HCT116 (cell line): ENCODE measurements at regions not wholly inside any gene's neighbourhood (a gene's known extent, or its start where the extent isn't known, plus 50 kb on each side); places are given as distances from the start of the nearest gene placed in this dataset.

Experiments used
- ATAC-seq: fragments of 200-7000 bp; cut with Tn5 transposase; 2 replicates; pipeline ENCODE4 v1.9.1; 2020; ENCODE audit warnings: mild to moderate bottlenecking, moderate library complexity
- BruUV-seq: library from RNA; stranded (reverse); fragments of 400-500 nt; replicated peaks from 2 replicates; lab custom pipeline; 2021; lab: Mats Ljungman, UMichigan
- CTCF ChIA-PET: fragments of 300-600 bp; sonication (Branson Sonifier 250); formaldehyde crosslinking; loops from one replicate; lab custom pipeline; 2021; ENCODE audit warnings: antibody characterized with exemption; lab: Charles Lee
- POLR2A ChIA-PET: fragments of 300-600, 350-600 bp; sonication (Branson Sonifier 250); formaldehyde crosslinking; loops from one replicate; lab custom pipeline; 2021; ENCODE audit warnings: antibody characterized with exemption; lab: Charles Lee
- RAD21 ChIA-PET, 2 experiments: fragments of 300-600 bp; sonication (Branson Sonifier 250); formaldehyde crosslinking; loops; one replicate each; lab custom pipeline; 2023; ENCODE audit warnings: low total read pairs in 2 of 2; ENCODE audit not compliant: uncharacterized antibody in 2 of 2, unreplicated experiment in 2 of 2, low non-redundant PET in 1 of 2; lab: Charles Lee
- DNase-seq: peaks from one replicate; pipeline ENCODE4 v3.0.0-alpha.2; 2010; ENCODE audit warnings: low read depth, low spot score
- H2AFZ ChIP-seq: fragments of 200-600 bp; shearing (Covaris generic), sonication (generic); 2 replicates; pipeline ENCODE4 v1.6.1; 2017; ENCODE audit warnings: low read depth, mixed run types, mixed read lengths, antibody characterized with exemption, low read length; ENCODE audit not compliant: poor library complexity, severe bottlenecking
- H3K27ac ChIP-seq: 2 replicates; pipeline ENCODE4 v1.5.1; 2012; ENCODE audit warnings: low read depth, low read length
- H3K27me3 ChIP-seq: fragments of 200-600 bp; sonication (generic); 2 replicates; pipeline ENCODE4 v1.6.1; 2016; ENCODE audit warnings: mixed run types, low read length, mixed read lengths; ENCODE audit not compliant: insufficient read depth
- H3K36me3 ChIP-seq, 2 experiments: fragments of 200-500 bp in 1 of 2; fragments of 200-600 bp in 1 of 2; sonication (Bioruptor generic) in 1 of 2; sonication (generic) in 1 of 2; 2 replicates each; pipeline versions ENCODE4 v1.5.1 to v1.6.1; 2014 to 2016; ENCODE audit warnings: low read length in 2 of 2, inconsistent platforms in 1 of 2, mixed read lengths in 1 of 2, mixed run types in 1 of 2; ENCODE audit not compliant: insufficient read depth in 2 of 2, control insufficient read depth in 1 of 2
- H3K4me1 ChIP-seq, 2 experiments: fragments of 200-600 bp in 1 of 2; sonication (generic) in 1 of 2; 2 replicates each; pipeline versions ENCODE4 v1.5.1 to v1.6.1; 2012 to 2017; ENCODE audit warnings: low read length in 2 of 2, inconsistent platforms in 1 of 2, mild to moderate bottlenecking in 1 of 2, mixed read lengths in 1 of 2, mixed run types in 1 of 2, moderate library complexity in 1 of 2; ENCODE audit not compliant: insufficient read depth in 2 of 2, control insufficient read depth in 1 of 2
- H3K4me2 ChIP-seq: fragments of 200-600 bp; sonication (generic); 2 replicates; pipeline ENCODE4 v1.6.1; 2017; ENCODE audit warnings: mixed run types, low read length, mixed read lengths
- H3K4me3 ChIP-seq, 2 experiments: fragments of 200-600 bp in 1 of 2; sonication (generic) in 1 of 2; replicated peaks in 1 of 2; 2 replicates each; pipeline ENCODE4 v1.5.1; 2011 to 2016; ENCODE audit warnings: low read length in 2 of 2, control low read depth in 1 of 2, low read depth in 1 of 2, mild to moderate bottlenecking in 1 of 2, mixed read lengths in 1 of 2, mixed run types in 1 of 2
- H3K79me2 ChIP-seq: fragments of 200-600 bp; sonication (generic); 2 replicates; pipeline ENCODE4 v1.6.1; 2017; ENCODE audit warnings: mild to moderate bottlenecking, mixed run types, low read length, moderate library complexity, mixed read lengths; ENCODE audit not compliant: insufficient read depth
- H3K9ac ChIP-seq: fragments of 200-600 bp; sonication (generic); 2 replicates; pipeline ENCODE4 v1.6.1; 2016; ENCODE audit warnings: low read length, mixed read lengths
- H3K9me2 ChIP-seq: fragments of 200-600 bp; sonication (generic), shearing (Covaris generic); 2 replicates; pipeline ENCODE4 v1.6.1; 2017; ENCODE audit warnings: mixed run types, mild to moderate bottlenecking, moderate library complexity; ENCODE audit not compliant: insufficient read depth
- H3K9me3 ChIP-seq, 2 experiments: fragments of 200-500 bp in 1 of 2; fragments of 200-600 bp in 1 of 2; sonication (Bioruptor generic) in 1 of 2; sonication (generic) in 1 of 2; 2 replicates each; pipeline ENCODE4 v1.6.1; 2014 to 2017; ENCODE audit warnings: low read length in 2 of 2, mixed read lengths in 2 of 2, inconsistent platforms in 1 of 2, low read depth in 1 of 2, mild to moderate bottlenecking in 1 of 2, mixed run types in 1 of 2, moderate library complexity in 1 of 2; ENCODE audit not compliant: control insufficient read depth in 1 of 2, insufficient read depth in 1 of 2
- H4K20me1 ChIP-seq: fragments of 200-600 bp; sonication (generic), shearing (Covaris generic); 2 replicates; pipeline ENCODE4 v1.6.1; 2017; ENCODE audit warnings: mixed run types, mild to moderate bottlenecking, moderate library complexity; ENCODE audit not compliant: insufficient read depth
- CBX3 ChIP-seq: IDR thresholded peaks from 2 replicates; pipeline ENCODE4 v1.6.1; 2012; ENCODE audit warnings: low read depth
- CEBPB ChIP-seq: IDR thresholded peaks from 2 replicates; pipeline ENCODE4 v1.6.1; 2012; ENCODE audit warnings: low read depth
- CTCF ChIP-seq, 3 experiments: fragments of 200-600 bp in 1 of 3; sonication (generic) in 1 of 3; IDR thresholded peaks in 2 of 3; conservative IDR thresholded peaks in 1 of 3; 2 replicates each; pipeline ENCODE4 v1.5.1; 2012 to 2017; ENCODE audit warnings: low read depth in 2 of 3, low read length in 2 of 3, antibody characterized with exemption in 1 of 3, borderline replicate concordance in 1 of 3, control low read depth in 1 of 3, mild to moderate bottlenecking in 1 of 3, mixed read lengths in 1 of 3, mixed run types in 1 of 3, moderate library complexity in 1 of 3; ENCODE audit not compliant: insufficient read depth in 1 of 3
- EGR1 ChIP-seq: IDR thresholded peaks from 2 replicates; pipeline ENCODE4 v1.6.1; 2012; ENCODE audit warnings: low read depth
- ELF1 ChIP-seq: IDR thresholded peaks from 2 replicates; pipeline ENCODE4 v1.6.1; 2012; ENCODE audit warnings: low read depth, borderline replicate concordance
- EZH2 ChIP-seq: fragments of 200-600 bp; sonication (generic); IDR thresholded peaks from 2 replicates; pipeline ENCODE4 v1.6.1; 2017; ENCODE audit warnings: antibody characterized with exemption, mixed run types
- FOSL1 ChIP-seq: IDR thresholded peaks from 2 replicates; pipeline ENCODE4 v1.6.1; 2012; ENCODE audit warnings: low read depth
- JUND ChIP-seq: IDR thresholded peaks from 2 replicates; pipeline ENCODE4 v1.6.1; 2012
- POLR2A ChIP-seq: IDR thresholded peaks from 2 replicates; pipeline ENCODE4 v1.7.0; 2011; ENCODE audit warnings: borderline replicate concordance; ENCODE audit not compliant: insufficient read depth, insufficient read length; ENCODE audit errors: extremely low read depth
- RAD21 ChIP-seq: IDR thresholded peaks from 2 replicates; pipeline ENCODE4 v1.6.1; 2012; ENCODE audit warnings: low read depth, mild to moderate bottlenecking
- SP1 ChIP-seq: IDR thresholded peaks from 2 replicates; pipeline ENCODE4 v1.6.1; 2012; ENCODE audit warnings: low read depth
- SRF ChIP-seq: IDR thresholded peaks from 2 replicates; pipeline ENCODE4 v1.6.1; 2012; ENCODE audit warnings: low read depth
- TCF7L2 ChIP-seq: IDR thresholded peaks from 2 replicates; pipeline ENCODE4 v1.7.0; 2011; ENCODE audit warnings: borderline replicate concordance, inconsistent platforms; ENCODE audit not compliant: insufficient read depth, insufficient read length; ENCODE audit errors: extremely low read depth
- YY1 ChIP-seq: IDR thresholded peaks from 2 replicates; pipeline ENCODE4 v1.6.1; 2011; ENCODE audit warnings: low read length, low read depth, moderate library complexity, mild to moderate bottlenecking; ENCODE audit not compliant: insufficient replicate concordance; ENCODE audit errors: extremely low read depth
- ZNF274 ChIP-seq: fragments of 200-500 bp; sonication (Bioruptor generic); IDR thresholded peaks from 2 replicates; pipeline ENCODE4 v1.6.1; 2014; ENCODE audit warnings: mild to moderate bottlenecking, low read depth, low read length, inconsistent platforms
- intact Hi-C: fragments of 100-400 bp; cut with micrococcal nuclease; formaldehyde crosslinking; loops from 2 replicates; pipeline ENCODE4 v1.10.0; 2022
- TF ChIP-seq, protein P1 (sequence below): IDR thresholded peaks from 2 replicates; pipeline ENCODE4 v1.6.1; 2012; ENCODE audit warnings: low read depth
- TF ChIP-seq, protein P2 (sequence below): IDR thresholded peaks from 2 replicates; pipeline ENCODE4 v1.6.1; 2012

DNA sequence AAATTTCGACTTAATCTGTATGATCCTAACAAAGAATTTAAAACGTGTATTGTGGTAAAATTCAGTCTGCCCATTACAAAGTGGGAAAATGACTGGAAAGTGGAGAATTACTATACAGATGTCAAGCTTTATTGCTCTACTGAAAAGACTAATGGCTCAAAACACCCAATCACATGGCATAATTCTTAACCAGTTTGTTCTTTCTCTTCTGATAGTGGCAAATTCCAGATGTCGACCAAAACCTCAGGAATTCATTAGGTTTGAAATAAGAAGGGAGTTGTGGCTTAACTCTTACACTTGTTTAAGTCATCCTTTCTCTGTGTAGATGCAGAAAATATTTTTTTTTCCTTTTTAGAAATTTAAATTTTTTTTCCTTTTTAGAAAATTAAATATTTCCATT is 1254.9 kb upstream of the LRRN3 start:
- DNase-seq (no peak), ATAC-seq (no peak)
- H3K79me2 ChIP-seq, result no peaks in the 10 kb centered on the region
- no peaks in the 10 kb centered on the region for H3K4me1 ChIP-seq
- H3K4me2 ChIP-seq, result no peak overlapping the region
- no peak overlapping the region for H3K9ac ChIP-seq
- no peaks in the 10 kb centered on the region for H3K9me3 ChIP-seq
- intact Hi-C loops, result no loop called here
- H3K27ac ChIP-seq, result no peak overlapping the region
- H4K20me1 ChIP-seq, result no peaks in the 10 kb centered on the region
- no TSS peak for BruUV-seq
- H3K4me3 ChIP-seq, result no peak overlapping the region
- H3K9me2 ChIP-seq, result 0 out of 2 replicates have a peak, but pooled peaks cover 2% of the 10 kb centered on the region
- POLR2A ChIA-PET, result no interaction called here
- TF ChIP-seq EZH2 (no peak), TCF7L2 (no peak), CBX3 (no peak), EGR1 (no peak), POLR2A (no peak), SP1 (no peak), SRF (no peak), JUND (no peak), FOSL1 (no peak), RAD21 (no peak), CEBPB (no peak), ZNF274 (no peak), YY1 (no peak), CTCF (IDR thresholded peaks at IDR 0.05 in 2 of 3, conservative IDR thresholded peaks at IDR 0.05 in 1 of 3; ENCODE audit: borderline replicate concordance in 1 of 3, insufficient read depth in 1 of 3, low read depth in 2 of 3, low read length in 2 of 3) (no peak), ELF1 (no peak)
- TF ChIP-seq, protein P1, sequence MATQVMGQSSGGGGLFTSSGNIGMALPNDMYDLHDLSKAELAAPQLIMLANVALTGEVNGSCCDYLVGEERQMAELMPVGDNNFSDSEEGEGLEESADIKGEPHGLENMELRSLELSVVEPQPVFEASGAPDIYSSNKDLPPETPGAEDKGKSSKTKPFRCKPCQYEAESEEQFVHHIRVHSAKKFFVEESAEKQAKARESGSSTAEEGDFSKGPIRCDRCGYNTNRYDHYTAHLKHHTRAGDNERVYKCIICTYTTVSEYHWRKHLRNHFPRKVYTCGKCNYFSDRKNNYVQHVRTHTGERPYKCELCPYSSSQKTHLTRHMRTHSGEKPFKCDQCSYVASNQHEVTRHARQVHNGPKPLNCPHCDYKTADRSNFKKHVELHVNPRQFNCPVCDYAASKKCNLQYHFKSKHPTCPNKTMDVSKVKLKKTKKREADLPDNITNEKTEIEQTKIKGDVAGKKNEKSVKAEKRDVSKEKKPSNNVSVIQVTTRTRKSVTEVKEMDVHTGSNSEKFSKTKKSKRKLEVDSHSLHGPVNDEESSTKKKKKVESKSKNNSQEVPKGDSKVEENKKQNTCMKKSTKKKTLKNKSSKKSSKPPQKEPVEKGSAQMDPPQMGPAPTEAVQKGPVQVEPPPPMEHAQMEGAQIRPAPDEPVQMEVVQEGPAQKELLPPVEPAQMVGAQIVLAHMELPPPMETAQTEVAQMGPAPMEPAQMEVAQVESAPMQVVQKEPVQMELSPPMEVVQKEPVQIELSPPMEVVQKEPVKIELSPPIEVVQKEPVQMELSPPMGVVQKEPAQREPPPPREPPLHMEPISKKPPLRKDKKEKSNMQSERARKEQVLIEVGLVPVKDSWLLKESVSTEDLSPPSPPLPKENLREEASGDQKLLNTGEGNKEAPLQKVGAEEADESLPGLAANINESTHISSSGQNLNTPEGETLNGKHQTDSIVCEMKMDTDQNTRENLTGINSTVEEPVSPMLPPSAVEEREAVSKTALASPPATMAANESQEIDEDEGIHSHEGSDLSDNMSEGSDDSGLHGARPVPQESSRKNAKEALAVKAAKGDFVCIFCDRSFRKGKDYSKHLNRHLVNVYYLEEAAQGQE, result no peak
- TF ChIP-seq, protein P2, sequence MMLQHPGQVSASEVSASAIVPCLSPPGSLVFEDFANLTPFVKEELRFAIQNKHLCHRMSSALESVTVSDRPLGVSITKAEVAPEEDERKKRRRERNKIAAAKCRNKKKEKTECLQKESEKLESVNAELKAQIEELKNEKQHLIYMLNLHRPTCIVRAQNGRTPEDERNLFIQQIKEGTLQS, result no peak
- TF ChIP-seq, all 23 proteins: peak for 0
- H2AFZ ChIP-seq, result no peak overlapping the region
- no peaks in the 10 kb centered on the region for H3K27me3 ChIP-seq
- no peaks in the 10 kb centered on the region for H3K36me3 ChIP-seq
- ChIA-PET RAD21 (no interaction called here), CTCF (no interaction called here)
